PFSK-1 (cell line): ENCODE measurements at regions not wholly inside any gene's neighbourhood (a gene's known extent, or its start where the extent isn't known, plus 50 kb on each side); places are given as distances from the start of the nearest gene placed in this dataset.

Experiments
- POLR2AphosphoS5 ChIP-seq: IDR thresholded peaks from 2 replicates; pipeline ENCODE4 v1.6.1; 2012; ENCODE audit warnings: low read depth, mild to moderate bottlenecking, control low read depth, low read length, moderate library complexity
- REST ChIP-seq, 2 experiments: IDR thresholded peaks; 2 replicates each; pipeline versions ENCODE4 v1.6.1 to v1.8.0; 2011 to 2012; ENCODE audit warnings: low read depth in 2 of 2, low read length in 2 of 2, control low read depth in 1 of 2, inconsistent platforms in 1 of 2, mild to moderate bottlenecking in 1 of 2, moderate library complexity in 1 of 2; ENCODE audit not compliant: insufficient read depth in 1 of 2
- TAF1 ChIP-seq: IDR thresholded peaks from 2 replicates; pipeline ENCODE4 v1.6.1; 2012; ENCODE audit warnings: low read length, control low read depth, borderline replicate concordance; ENCODE audit not compliant: insufficient read depth

GRCh38 chr11:97332271-97332670, 942.5 kb downstream of the JRKL start:
- TF ChIP-seq POLR2AphosphoS5 (no peak), TAF1 (no peak), REST (IDR thresholded peaks at IDR 0.05; ENCODE audit: insufficient read depth in 1 of 2, low read depth in 2 of 2, low read length in 2 of 2) (no peak)
